OCI-M2 (cell line): ENCODE measurements at regions not wholly inside any gene's neighbourhood (a gene's known extent, or its start where the extent isn't known, plus 50 kb on each side); places are given as distances from the start of the nearest gene placed in this dataset.

ENCODE experiments used
- DNase-seq: peaks from one replicate; lab custom pipeline; 2025; ENCODE audit not compliant: unreplicated experiment; lab: John Stamatoyannopoulos, UW

DNA sequence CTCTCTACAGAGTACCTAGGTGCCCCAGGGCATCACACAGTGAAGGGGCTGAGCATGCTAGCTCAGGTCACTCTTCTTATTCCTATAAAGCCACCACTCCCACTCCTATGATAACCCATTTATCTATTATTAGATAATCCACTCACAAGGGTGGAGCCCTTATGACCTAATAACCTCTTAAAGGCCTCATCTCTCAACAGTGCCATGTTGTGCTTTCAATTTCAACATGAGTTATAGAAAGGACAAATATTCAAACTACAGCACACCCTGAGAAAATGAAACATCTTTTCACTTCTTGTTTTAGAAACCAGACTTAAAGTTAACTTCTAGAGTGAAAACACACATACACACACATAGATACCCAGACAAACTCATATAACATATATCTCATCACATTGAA is 1494.9 kb upstream of the MIR17HG start:
- no peak for DNase-seq

DNA sequence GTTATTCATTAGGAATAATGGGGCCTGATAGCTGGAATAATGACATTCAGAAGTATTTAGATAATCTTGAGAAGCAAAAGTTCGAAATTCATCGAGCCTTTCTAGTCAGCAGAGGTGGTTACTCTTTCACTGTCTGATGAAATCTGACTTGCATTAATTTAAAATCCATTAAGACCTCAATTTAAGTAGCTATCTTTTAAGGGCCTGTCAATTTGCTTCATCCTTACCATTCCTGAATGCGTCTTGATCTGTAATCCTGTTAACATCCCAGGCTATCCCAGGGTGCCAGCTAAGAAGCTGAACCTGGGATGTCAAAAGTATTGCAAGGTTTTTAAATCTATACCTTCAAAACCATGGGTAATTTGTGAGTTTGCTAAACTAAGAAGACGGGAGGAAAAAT is 1491.0 kb upstream of the MIR17HG start:
- no peak for DNase-seq

DNA sequence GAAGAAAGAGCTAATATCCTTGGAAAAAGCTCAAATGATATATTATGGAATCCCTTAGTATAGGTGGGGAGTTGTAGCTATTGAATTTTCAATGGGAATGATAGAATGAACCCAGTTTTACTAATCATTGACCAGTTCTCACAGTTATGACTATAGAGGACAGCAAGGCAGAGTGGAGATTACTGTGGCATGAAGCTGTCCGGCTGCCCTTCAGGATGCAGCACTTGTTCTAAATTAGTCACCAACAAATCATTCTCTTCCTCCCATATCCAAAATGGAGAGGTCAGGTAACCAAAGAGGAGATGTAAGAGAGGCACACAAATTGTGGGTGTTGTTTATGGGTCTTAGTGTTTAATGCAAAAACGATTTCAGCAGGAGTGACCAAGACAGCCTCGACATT is 1490.0 kb upstream of the MIR17HG start:
- no peak for DNase-seq

DNA sequence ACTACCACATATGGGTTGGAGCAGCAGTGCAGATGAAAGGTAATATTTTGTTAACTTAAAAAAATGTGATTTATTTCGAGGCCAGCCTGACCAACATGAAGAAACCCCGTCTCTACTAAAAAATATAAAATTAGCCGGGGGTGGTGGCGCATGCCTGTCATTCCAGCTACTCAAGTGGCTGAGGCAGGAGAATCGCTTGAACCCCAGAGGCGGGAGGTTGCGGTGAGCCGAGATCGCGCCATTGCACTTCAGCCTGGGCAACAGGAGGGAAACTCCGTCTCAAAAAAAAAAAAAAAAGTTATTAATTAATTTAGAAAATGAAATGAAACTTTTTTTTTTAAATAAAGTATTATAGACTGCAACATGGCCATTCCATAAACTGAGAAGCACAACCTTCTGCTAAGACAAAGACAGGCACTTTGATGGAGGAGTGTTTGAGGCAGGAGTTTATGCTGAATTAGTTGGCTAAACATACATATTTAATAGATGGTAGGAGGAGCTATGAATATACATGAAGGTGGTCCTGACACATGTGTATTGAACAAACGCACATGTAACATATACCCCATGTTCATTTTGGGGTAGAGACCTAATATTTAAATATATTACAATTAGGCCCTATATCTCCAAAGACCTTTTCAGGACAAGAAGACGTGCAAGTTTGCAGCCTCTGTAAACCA is 1485.3 kb upstream of the MIR17HG start:
- DNase-seq, result no peak

DNA sequence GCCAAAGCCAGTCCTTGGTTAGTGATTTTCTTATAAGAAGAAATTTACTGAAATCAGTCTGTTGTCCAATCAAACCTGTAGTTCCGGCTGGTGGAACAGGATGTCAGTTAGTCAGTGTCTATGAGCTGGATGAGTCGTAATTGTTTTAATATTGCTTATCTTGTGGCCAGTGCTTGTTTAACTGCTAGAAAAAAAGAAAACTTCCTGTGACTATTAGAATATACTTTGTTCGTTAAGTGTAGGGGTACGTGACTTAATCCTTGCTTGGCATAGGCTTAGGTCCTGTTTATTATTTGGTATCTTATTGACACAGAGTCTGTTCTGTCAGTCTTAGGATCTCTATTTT is 1484.8 kb upstream of the MIR17HG start:
- DNase-seq, result no peak

- no peak for DNase-seq
Measured at GRCh38 chr13:89865164-89866064, 1482.1 kb upstream of the MIR17HG start.

DNA sequence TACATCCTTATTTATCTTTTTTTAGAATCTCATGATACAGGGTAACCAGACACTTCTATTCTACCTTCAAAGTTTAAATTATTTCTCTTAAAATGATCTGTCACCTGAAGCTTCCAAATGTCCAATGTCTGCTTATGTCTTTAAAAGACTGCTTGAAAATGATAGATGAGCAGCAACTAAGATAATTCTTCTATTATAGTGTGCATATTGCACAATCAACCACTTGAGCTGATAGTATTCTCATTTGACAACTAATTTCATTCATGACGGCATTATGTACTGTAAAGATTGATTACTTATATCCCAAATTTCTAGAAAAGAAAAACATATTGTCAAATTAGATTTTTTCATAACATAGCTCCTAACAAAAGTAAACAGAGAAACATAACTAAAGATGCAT is 1478.2 kb upstream of the MIR17HG start:
- DNase-seq, result no peak

DNA sequence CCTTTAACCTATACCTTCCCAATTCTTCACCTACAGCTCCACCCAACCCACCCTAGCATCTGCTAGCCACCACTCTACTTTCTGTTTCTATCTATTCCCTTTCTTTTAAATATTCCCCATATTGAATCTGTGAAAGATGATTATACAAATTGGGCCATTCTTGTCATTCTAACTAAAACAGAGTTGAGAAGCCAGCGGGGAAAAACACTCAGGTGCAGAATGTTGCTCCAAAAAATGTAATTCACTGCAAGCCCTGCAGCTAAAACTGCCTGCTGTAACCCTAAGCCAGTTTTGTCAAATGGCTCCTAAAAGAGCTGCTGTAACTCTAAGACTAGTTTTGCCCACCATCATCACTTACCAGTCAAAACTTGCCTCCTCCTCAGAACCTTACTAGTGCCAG is 1468.6 kb upstream of the MIR17HG start:
- no peak for DNase-seq

DNA sequence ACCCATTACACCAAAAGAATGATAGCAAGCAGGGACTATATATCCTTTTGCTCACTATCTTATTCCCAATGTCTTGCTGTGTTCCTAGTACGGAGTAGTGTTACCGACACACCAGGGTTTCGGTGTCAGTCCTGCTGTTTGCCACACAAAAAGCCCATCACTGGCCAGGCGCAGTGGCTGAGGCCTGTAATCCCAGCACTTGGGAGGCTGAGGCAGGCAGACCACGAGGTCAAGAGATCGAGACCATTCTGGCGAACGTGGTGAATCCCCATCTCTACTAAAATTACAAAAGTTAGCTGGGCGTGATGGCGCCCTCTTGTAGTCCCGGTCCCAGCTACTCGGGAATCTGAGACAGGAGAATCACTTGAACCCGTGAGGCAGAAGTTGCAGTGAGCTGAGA is 1467.3 kb upstream of the MIR17HG start:
- no peak for DNase-seq

- DNase-seq, result no peak
Measured at GRCh38 chr13:89883893-89884448, 1463.5 kb upstream of the MIR17HG start.

GRCh38 chr13:89890806-89891205 is 1456.7 kb upstream of the MIR17HG start:
- DNase-seq, result no peak

GRCh38 chr13:89891416-89891815 is 1456.1 kb upstream of the MIR17HG start:
- no peak for DNase-seq

- DNase-seq, result no peak
Measured at GRCh38 chr13:89897681-89898080, 1449.8 kb upstream of the MIR17HG start.

DNA sequence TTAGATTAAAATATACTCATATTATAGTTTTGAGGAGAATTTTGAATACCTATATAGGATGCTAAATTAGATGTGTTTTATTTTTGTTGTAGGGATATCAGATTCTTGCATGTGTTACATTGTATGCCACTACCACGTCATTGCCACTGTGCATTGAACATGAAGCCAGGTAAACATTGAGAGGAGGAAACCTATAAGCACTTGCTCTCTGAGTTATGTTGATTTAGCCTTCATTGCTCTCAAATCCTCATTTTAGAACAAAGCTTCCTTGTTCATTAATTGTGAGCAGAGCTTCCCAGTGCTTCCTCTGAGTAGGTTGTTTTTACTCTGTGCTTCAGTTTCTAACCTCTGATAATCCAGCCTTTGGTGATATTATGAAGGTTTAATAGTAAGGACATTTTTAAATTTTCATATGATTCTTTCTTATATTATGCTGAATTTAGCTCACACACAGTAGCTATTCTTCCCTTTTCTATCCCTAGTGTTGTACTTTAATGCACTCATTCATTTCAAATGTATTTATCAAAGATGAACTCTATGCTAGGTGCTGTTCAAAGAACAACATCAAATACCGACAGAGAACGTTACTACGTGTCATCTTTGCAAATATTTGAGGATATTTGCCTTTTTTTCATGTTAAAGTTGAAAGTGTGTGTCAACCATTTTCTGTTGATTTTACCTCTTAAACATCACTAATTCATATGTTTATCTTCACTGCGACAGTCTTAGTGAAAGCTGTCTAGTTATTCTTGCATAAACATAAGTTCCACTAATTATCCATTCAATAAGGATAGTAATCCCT is 1448.0 kb upstream of the MIR17HG start:
- DNase-seq, result no peak

DNA sequence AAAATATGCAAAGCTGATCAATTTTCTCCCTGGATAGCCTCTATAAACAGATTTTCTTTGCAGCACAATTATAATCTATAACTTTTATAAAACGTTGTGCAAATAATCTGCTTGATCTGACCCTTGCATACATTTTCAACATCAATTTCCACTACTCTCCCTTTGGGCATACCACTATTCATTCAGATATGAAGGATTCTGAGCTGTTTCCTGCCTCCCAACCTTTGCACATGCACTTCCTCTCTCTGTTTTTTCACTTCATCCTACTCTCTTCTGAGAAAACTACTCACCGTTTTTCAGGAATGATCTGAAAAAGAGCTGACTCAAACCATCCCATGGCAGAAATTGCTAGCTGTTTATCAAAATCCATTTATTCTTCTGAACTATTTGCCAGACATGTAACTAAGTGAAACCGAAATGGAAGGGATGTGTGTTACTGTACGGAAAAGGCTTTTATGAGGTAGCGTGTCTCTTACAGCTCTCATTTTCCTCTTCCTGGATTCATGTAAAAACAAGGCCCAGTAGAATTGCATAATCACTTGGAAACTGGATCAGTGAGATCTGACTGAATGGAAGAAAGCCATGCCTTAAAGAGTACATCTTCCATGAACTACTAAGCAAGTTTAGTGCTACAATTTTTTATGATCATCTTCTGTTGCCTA is 1447.3 kb upstream of the MIR17HG start:
- no peak for DNase-seq

- no peak for DNase-seq
Measured at GRCh38 chr13:89902223-89902622, 1445.3 kb upstream of the MIR17HG start.

DNA sequence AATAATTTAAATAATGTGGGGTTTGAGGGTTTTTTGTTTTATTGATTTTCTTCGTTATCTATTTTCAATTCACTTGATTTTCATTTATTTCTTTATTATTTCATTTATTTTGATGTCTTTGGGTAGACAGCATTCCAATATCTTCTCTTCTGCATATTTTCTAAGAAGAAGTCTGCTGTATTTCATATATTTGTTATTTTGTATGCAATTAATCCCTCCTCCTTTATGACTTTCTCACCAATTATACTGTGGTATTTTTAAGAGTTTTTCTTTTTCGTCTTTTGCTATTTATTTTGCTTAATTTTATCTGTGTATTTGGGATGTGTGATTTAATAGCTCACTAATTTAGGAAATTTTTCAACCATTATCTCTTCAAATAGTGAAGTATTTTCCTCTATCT is 1444.4 kb upstream of the MIR17HG start:
- no peak for DNase-seq

- DNase-seq, result no peak
Measured at GRCh38 chr13:89910166-89910565, 1437.3 kb upstream of the MIR17HG start.

DNA sequence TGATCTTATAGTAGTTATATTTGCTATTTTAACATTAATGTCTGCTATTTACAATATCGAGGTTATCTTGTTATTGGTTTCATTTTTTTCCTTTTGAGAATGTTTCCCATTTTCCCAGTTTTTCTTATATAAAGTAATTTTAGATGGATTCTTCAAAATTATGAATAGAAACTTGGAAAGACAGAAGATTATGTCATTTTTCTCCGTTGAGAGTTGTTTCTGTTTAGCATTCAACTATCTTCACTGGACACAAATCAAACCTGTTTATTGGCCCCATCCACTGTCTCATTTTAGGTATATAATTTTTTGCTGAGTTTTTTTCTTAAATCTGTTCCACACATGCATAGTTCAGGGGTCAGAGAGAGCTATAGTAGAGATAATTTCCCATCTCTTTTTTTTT is 1430.9 kb upstream of the MIR17HG start:
- DNase-seq, result no peak

DNA sequence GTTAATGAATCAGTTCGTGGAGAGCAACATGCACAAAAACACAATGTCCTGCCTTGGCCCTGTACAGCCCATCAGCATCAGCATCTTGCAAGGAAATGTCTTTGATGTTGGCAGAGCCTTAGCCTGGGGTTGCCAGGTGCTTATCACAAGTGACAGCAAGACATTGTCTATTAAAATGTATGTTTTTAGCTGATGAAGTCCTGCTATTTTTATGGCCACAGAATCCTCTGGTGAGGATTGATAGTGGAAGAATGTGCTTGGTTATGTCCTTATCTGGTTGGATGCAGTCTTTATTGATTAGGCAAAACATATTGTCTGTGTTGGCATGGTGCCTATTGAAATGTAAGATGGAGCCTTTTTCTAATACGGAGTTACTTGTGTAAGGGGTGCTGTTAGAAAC is 1427.0 kb upstream of the MIR17HG start:
- no peak for DNase-seq

GRCh38 chr13:89923052-89923451 is 1424.4 kb upstream of the MIR17HG start:
- no peak for DNase-seq
